Sciatic nerve (tissue), 2 donors: ENCODE measurements at regions not wholly inside any gene's neighbourhood (a gene's known extent, or its start where the extent isn't known, plus 50 kb on each side); places are given as distances from the start of the nearest gene placed in this dataset.
A peak's percentile ranks its signal among the peaks of the same experiment; 100 is the strongest.

Source experiments
- ATAC-seq: fragments of 200-7000 bp; cut with Tn5 transposase; one replicate; pipeline ENCODE4 v1.9.1; 2020; ENCODE audit warnings: mild to moderate bottlenecking, moderate library complexity
- DNase-seq: peaks from one replicate; pipeline ENCODE4 v3.0.0-alpha.2; 2020; ENCODE audit warnings: low spot score
- intact Hi-C: fragments of 100-400 bp; cut with DNase I; formaldehyde crosslinking; loops from one replicate; pipeline ENCODE4 v1.14.2; 2022
- donor health status: DM: no; HTN: no; CAD: no.
- donor health status: DM: no; HTN: no; CAD: no.

DNA sequence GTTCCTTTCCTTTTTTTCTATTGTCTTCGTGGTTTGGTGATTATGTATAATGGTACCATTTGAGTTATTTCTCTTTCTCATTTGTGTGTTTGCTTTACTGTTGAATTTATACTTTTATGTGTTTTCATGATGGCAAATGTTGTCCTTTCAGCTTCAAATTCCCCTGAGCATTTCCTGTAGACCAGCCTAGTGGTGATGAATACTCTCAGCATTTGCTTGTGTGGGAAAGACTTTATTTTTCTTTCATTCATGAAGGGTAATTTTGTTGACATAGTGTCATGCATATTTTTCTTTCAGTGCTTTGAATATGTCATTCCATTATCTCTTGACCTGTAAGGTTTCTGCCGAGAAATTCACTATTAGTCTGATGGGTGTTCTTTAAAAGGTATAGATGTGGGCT is 166.6 kb upstream of the GORAB start:
- ATAC-seq (no peak), DNase-seq (no peak)
- intact Hi-C loops: no loop called here

DNA sequence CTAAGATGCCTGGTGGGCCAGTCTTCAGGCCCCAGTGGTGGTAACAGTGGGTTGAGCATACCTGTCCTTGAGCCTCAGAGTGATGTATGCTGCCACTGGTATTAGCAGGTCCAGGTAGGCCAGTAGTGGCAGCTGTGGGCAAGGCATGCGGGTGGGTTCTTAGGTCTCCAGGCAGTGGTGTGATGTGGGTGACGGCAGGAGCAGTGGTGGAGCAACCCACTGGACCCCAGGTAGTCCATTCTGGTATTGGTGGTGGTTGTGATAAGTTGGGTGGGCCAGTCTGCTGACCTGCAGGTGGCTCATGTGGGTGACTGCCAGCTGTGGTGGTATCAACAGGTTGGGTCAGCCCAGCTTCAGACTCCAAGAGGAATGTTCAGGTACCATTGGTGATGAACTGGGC is 165.0 kb upstream of the GORAB start:
- ATAC-seq: no peak
- intact Hi-C loops: no loop called here
- DNase-seq: no peak

- no peak for DNase-seq
- intact Hi-C loops: no loop called here
- ATAC-seq: no peak
Observed at GRCh38 chr1:170367615-170368014, 164.4 kb upstream of the GORAB start.

GRCh38 chr1:170369000-170369399 is 163.0 kb upstream of the GORAB start:
- ATAC-seq (peak; percentile 22), DNase-seq (no peak)
- intact Hi-C loops: no loop called here

DNA sequence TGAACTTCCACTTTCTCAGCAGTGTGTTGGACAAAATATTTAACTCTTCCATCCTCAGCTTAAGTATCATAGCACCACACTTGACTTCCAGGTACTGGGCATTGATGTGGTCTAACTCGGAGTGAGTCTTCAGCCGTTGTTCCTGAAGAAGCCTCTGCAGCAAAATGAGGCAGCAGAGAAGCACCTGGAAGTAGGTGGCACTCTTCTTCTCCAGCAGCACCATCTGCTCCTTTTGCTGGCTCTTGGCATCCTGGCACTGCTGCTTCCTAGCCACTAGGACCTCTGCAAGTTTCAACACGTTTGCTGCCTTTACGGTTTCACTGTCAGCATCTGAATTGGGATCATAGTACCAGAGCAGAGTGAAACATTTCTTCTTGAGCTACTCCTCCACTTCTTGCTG is 162.5 kb upstream of the GORAB start:
- ATAC-seq: no peak
- intact Hi-C loops: no loop called here
- DNase-seq: no peak

- DNase-seq: no peak
- intact Hi-C loops: no loop called here
- ATAC-seq: no peak
Observed at GRCh38 chr1:170370087-170370486, 161.9 kb upstream of the GORAB start.

GRCh38 chr1:170375082-170375723 is 156.8 kb upstream of the GORAB start:
- no peak for DNase-seq
- intact Hi-C loops: no loop called here
- ATAC-seq: no peak

DNA sequence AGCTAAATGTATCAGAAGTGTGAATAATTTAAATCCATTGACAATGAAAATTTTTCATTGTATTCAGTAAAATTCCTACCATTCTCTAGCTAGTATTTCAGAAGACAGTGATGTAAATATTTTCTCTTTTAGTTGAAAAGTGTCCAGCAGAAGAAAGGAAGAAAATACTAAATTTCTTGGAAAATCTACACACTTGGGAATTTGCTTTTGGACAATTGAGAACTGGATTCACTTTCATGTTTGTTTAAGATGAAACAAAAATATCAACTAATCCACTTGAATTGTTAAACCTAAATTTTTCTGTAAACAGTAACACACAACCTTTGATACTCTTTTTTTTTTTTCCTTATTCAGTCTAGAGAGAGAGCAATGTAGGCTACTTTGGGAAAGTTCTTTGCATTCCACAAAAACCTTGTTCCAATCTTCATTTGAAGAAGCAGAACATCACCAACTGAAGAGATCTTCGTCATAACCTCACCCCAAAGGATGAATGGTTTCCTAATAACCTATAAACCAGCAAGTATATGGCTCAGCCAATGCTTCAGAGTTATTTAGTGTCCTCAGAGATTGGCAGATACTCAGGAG is 155.1 kb upstream of the GORAB start:
- intact Hi-C loops: no loop called here
- ATAC-seq: peak; percentile 52
- no peak for DNase-seq

DNA sequence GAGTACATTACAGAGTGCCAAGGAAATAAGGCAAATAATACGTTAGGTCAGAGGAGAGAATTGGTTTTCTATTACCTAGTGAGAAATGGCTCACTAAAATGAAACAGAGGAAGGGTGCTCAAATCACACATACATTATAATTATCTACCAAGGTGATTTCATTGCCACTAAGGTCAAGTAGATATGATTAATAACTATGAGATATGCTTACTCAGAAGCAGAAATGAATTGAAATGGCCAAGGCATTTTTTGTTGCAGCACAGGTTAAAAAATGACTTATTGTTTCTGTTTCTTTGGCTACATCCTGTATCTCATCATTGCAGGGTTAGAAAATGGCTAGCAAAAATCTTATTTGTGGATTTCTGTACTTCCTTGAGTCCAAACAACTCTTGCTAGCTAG is 154.5 kb upstream of the GORAB start:
- ATAC-seq: no peak
- intact Hi-C loops: no loop called here

DNA sequence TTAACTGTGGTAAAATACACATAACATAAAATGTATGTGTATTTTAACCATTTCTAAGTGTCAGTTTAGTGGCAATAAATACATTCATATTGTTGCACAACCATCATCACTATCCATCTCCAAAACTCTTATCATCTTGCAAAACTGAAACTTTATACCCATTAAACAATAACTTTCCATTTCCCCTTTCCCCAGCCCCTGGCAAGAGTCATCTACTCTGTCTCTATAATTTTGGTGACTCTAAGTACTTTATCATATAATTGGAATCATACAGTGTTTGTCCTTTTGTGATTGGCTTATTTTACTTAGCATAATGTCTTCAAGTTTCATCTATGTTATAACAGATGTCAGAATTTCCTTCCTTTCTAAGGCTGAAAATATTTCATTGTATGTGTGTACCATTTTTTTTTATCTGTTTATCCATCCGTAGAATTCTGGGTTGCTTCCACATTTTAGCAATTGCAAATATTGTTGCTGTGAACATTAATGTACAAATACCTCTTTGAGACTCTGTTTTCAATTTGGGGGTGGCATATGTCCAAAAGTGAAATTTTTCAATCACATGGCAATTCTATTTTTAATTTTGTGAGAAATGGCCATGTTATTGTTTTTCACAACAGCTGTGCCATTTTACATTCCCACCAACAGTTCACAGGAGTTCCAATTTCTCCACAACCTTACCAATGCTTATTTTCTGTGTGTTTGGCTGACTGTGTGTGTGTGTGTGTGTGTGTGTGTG is 153.9 kb upstream of the GORAB start:
- intact Hi-C loops: no loop called here
- ATAC-seq (peak; percentile 56), DNase-seq (no peak)

More for the DNA sequence above, 154.5 kb upstream of the GORAB start:
- DNase-seq: no peak

GRCh38 chr1:170385750-170386149 is 146.2 kb upstream of the GORAB start:
- no peak for DNase-seq
- peak; percentile 60 for ATAC-seq
- intact Hi-C loops: no loop called here

- no peak for ATAC-seq
Observed at GRCh38 chr1:170388489-170388888, 143.5 kb upstream of the GORAB start.

GRCh38 chr1:170395149-170395548 is 136.8 kb upstream of the GORAB start:
- intact Hi-C loops: no loop called here
- ATAC-seq (no peak), DNase-seq (no peak)

More at GRCh38 chr1:170388489-170388888, 143.5 kb upstream of the GORAB start:
- intact Hi-C loops: no loop called here
- DNase-seq: no peak

GRCh38 chr1:170397061-170397460 is 134.9 kb upstream of the GORAB start:
- intact Hi-C loops: no loop called here
- DNase-seq (no peak), ATAC-seq (peak; percentile 80)

DNA sequence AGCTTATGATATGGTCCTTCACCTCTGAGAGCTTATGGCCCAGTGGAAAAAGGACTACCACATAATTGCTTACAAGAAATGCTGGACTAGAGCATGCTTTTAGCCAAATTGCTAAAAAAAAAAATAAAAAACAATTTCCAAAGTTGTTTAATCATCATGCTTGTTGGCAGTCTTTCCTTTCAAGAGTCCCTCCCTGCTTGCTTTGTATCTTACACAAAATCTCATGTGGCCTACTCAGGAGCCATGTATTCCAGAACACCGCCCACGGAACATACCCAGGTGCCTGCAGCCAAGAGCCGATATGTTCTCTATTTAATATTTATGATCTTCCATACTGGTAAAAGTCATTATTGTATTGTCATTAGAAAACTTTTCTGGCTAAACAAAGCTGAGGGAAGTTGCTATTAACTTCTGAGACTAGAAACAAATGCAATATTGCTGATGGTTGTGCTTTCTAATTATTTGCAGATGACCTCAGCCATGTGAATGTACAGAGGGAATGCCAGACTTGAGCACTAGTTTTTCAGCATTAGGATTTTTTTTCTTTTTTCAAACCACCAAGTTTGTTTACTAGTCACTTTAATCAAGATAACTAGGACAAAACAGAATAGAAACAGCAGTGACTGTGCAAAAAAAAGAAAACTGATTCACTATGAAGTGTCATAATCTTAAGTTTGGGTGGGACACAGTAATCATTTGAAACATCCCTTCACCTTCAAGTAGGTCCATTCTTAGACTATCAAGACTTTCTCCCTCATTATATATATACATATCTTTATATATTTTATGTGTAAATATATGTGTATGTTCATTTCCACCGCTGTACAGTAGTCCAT is 129.3 kb upstream of the GORAB start:
- ATAC-seq: peak; percentile 83
- DNase-seq: no peak
- intact Hi-C loops: no loop called here

DNA sequence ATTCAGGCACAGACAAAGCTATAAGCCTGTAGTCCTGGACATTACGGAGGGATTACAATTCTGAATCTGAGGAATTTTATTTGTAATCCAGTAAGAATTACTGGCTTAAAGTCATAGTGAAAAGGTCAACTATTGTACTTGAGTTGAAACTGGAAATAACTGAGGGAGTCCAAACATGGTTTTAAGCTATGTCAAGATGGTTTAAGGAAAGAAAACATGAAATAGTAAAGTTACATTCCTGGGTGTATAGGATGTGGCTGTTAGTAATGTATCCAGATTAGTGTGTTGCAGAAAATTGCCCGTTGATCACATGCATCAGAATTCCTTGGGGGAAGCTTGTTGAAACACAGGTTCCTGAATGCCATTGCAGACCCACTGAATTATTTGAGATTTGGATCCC is 124.8 kb upstream of the GORAB start:
- intact Hi-C loops: no loop called here
- ATAC-seq (no peak), DNase-seq (no peak)

DNA sequence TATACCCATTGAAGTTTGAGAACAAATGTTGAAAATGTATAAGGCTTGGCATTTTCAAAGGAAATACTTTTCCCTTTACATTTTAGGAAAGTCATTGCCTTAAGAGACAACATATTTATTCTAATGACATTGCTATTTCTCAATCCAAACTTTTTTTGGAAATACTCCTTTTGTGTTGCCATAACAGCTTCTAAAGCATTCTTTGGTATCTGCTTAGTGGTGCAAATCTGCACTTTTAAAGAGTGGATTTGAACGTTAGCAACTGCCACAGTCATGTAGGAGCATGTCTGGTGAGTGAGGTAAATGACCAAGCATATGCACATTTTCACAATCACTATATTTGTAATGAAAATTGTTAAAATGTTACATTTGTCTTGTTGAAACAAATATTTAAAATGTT is 124.4 kb upstream of the GORAB start:
- no peak for DNase-seq
- intact Hi-C loops: no loop called here
- no peak for ATAC-seq

GRCh38 chr1:170410401-170411166 is 121.4 kb upstream of the GORAB start:
- ATAC-seq (peak; percentile 92), DNase-seq (no peak)
- intact Hi-C loops: no loop called here
